HEK293T (cell line): ENCODE measurements at regions not wholly inside any gene's neighbourhood (a gene's known extent, or its start where the extent isn't known, plus 50 kb on each side); places are given as distances from the start of the nearest gene placed in this dataset.

Experiments used
- CTCF ChIA-PET: fragments of 350-600 bp; formaldehyde crosslinking; extraction: SDS; loops from one replicate; lab custom pipeline; 2021; ENCODE audit warnings: antibody characterized with exemption, inconsistent platforms; lab: Yijun Ruan, JAX
- POLR2A ChIA-PET: fragments of 350-600 bp; formaldehyde crosslinking; extraction: SDS; loops from one replicate; lab custom pipeline; 2020; ENCODE audit warnings: antibody characterized with exemption, inconsistent platforms; lab: Yijun Ruan, JAX
- DNase-seq: peaks from one replicate; pipeline ENCODE4 v3.0.0; 2012; ENCODE audit warnings: mixed read lengths; ENCODE audit errors: extremely low spot score
- ARNT ChIP-seq: fragments of 450-650 bp; IDR thresholded peaks from 2 replicates; pipeline ENCODE4 v1.6.1; 2017; ENCODE audit warnings: mild to moderate bottlenecking
- BHLHE40 ChIP-seq: fragments of 450-650 bp; IDR thresholded peaks from 2 replicates; pipeline ENCODE4 v1.6.1; 2016; ENCODE audit warnings: mild to moderate bottlenecking, moderate library complexity, borderline replicate concordance
- CTBP1 ChIP-seq: fragments of 450-650 bp; IDR thresholded peaks from 2 replicates; pipeline ENCODE4 v1.6.1; 2016; ENCODE audit warnings: borderline replicate concordance
- ELF4 ChIP-seq: fragments of 450-650 bp; IDR thresholded peaks from 2 replicates; pipeline ENCODE4 v1.6.1; 2017; ENCODE audit warnings: antibody characterized with exemption
- FOXA1 ChIP-seq: fragments of 450-650 bp; IDR thresholded peaks from 2 replicates; pipeline ENCODE4 v1.6.1; 2016; ENCODE audit warnings: mild to moderate bottlenecking
- FOXK2 ChIP-seq: fragments of 450-650 bp; IDR thresholded peaks from 2 replicates; pipeline ENCODE4 v1.6.1; 2016; ENCODE audit warnings: mild to moderate bottlenecking
- FOXM1 ChIP-seq: fragments of 450-650 bp; IDR thresholded peaks from 2 replicates; pipeline ENCODE4 v1.6.1; 2017; ENCODE audit warnings: mild to moderate bottlenecking, borderline replicate concordance
- HDGF ChIP-seq: fragments of 450-650 bp; IDR thresholded peaks from 2 replicates; pipeline ENCODE4 v1.6.1; 2017; ENCODE audit warnings: antibody characterized with exemption, borderline replicate concordance
- L3MBTL2 ChIP-seq: fragments of 450-650 bp; conservative IDR thresholded peaks from 2 replicates; pipeline ENCODE4 v1.6.1; 2016; ENCODE audit warnings: mild to moderate bottlenecking
- LEF1 ChIP-seq: fragments of 450-650 bp; IDR thresholded peaks from 2 replicates; pipeline ENCODE4 v1.6.1; 2017; ENCODE audit warnings: mild to moderate bottlenecking, borderline replicate concordance
- NFRKB ChIP-seq: fragments of 450-650 bp; IDR thresholded peaks from 2 replicates; pipeline ENCODE4 v1.6.1; 2016; ENCODE audit warnings: mild to moderate bottlenecking, moderate library complexity
- SP1 ChIP-seq: fragments of 450-650 bp; IDR thresholded peaks from 2 replicates; pipeline ENCODE4 v1.6.1; 2017
- SUZ12 ChIP-seq: fragments of 450-650 bp; IDR thresholded peaks from 2 replicates; pipeline ENCODE4 v1.6.1; 2016; ENCODE audit warnings: mild to moderate bottlenecking
- TARDBP ChIP-seq: fragments of 450-650 bp; IDR thresholded peaks from 2 replicates; pipeline ENCODE4 v1.6.1; 2016
- ZNF384 ChIP-seq: fragments of 450-650 bp; IDR thresholded peaks from 2 replicates; pipeline ENCODE4 v1.6.1; 2016
- TF ChIP-seq, protein P1 (sequence below): fragments of 450-650 bp; IDR thresholded peaks from 2 replicates; pipeline ENCODE4 v1.6.1; 2016

DNA sequence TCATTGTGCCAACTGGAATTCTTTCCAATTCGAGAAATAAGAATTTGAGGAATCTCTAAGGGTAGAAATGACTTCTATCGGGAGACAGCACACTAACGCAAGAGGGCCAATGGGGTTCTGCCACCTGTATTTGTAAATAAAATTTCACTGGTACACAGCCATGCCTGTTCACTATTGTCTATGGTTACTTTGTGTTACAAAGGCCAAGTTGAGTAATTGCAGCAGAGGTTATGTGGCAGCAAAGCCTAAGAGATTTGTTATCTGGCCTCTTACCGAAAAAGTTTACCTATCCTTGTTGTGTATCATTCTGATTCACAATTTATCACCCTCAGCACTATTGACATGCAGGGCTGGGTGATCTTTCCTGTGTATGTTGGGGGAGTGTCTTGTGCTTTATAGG lies 278.0 kb downstream of the KLF5 start:
- no peak for DNase-seq
- ChIA-PET POLR2A (no interaction called here), CTCF (no interaction called here)

GRCh38 chr13:73335944-73336343 lies 277.1 kb downstream of the KLF5 start:
- POLR2A ChIA-PET, result no interaction called here
- no peak for DNase-seq
- CTCF ChIA-PET, result no interaction called here
- no peak for TF ChIP-seq FOXM1
- no peak for TF ChIP-seq ARNT
- TF ChIP-seq BHLHE40, result no peak
- TF ChIP-seq SP1, result no peak

More for the DNA sequence above, 278.0 kb downstream of the KLF5 start:
- TF ChIP-seq FOXA1, result no peak
- TF ChIP-seq L3MBTL2, result no peak
- TF ChIP-seq ELF4, result no peak

GRCh38 chr13:73335210-73335609 lies 276.4 kb downstream of the KLF5 start:
- no peak for DNase-seq
- no peak for TF ChIP-seq ZNF384
- TF ChIP-seq, protein P1, sequence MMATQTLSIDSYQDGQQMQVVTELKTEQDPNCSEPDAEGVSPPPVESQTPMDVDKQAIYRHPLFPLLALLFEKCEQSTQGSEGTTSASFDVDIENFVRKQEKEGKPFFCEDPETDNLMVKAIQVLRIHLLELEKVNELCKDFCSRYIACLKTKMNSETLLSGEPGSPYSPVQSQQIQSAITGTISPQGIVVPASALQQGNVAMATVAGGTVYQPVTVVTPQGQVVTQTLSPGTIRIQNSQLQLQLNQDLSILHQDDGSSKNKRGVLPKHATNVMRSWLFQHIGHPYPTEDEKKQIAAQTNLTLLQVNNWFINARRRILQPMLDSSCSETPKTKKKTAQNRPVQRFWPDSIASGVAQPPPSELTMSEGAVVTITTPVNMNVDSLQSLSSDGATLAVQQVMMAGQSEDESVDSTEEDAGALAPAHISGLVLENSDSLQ, result no peak
- TF ChIP-seq FOXK2, result no peak
- TF ChIP-seq SUZ12, result no peak
- no peak for TF ChIP-seq HDGF
- no peak for TF ChIP-seq L3MBTL2
- TF ChIP-seq ELF4, result no peak
- TF ChIP-seq FOXA1, result no peak
- no peak for TF ChIP-seq NFRKB
- no peak for TF ChIP-seq SP1
- no peak for TF ChIP-seq BHLHE40
- no peak for TF ChIP-seq ARNT
- no peak for TF ChIP-seq FOXM1
- no peak for TF ChIP-seq LEF1
- TF ChIP-seq CTBP1, result no peak
- no peak for TF ChIP-seq TARDBP
- POLR2A ChIA-PET, result no interaction called here
- CTCF ChIA-PET, result no interaction called here

DNA sequence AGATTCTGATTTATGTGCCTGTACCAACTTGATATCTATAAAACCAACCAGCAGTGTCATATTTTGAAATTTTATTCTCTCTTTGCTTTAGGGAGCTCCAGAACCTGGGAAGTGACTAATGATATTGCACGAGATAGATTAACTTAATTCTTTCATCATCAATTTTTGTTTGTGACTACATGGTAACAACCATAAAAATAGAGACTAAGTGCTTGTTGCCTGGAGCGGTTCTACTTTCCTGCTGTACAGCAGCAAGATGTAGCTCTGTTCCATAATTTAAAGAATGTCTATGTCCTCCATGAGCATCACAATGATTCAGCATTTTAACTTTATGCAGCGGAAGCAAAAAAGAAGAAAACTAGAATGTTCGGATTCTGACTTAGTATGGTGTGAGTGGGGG lies 275.6 kb downstream of the KLF5 start:
- TF ChIP-seq, protein P1, result no peak
- no peak for TF ChIP-seq HDGF
- TF ChIP-seq SP1, result no peak
- no peak for TF ChIP-seq BHLHE40
- TF ChIP-seq ELF4, result no peak
- TF ChIP-seq SUZ12, result no peak
- no peak for TF ChIP-seq L3MBTL2
- no peak for TF ChIP-seq FOXM1
- TF ChIP-seq ARNT, result no peak
- TF ChIP-seq LEF1, result no peak
- TF ChIP-seq CTBP1, result no peak
- CTCF ChIA-PET, result interaction anchor here (0.6 to 0.8 kb wide), 2 partner anchors 18 to 34 kb away, joined by 3 to 4 read pairs; no protein-coding TSS in a partner anchor
- DNase-seq, result no peak
- POLR2A ChIA-PET, result no interaction called here

DNA sequence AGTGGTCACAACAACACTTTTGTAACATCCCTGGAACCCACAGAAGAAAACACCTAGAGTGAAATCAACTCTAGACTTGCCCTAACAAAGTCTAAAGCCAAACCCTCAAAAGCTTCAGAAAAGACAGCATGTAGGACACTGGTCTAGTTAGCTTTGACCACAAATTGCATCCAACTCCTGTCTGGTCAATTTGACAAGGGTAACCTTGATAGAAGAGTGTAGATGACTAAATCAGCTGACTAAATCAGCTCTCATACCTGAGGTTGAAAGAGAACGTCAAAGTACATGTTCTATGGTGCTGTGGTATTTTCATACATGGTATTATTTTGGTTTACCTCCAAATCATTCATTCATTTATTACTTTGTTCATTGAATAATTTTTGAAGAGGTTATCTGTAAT lies 272.8 kb downstream of the KLF5 start:
- ChIA-PET CTCF (no interaction called here), POLR2A (no interaction called here)
- TF ChIP-seq HDGF, result no peak
- TF ChIP-seq CTBP1, result no peak
- no peak for TF ChIP-seq L3MBTL2
- no peak for TF ChIP-seq ARNT
- TF ChIP-seq NFRKB, result no peak

GRCh38 chr13:73329355-73329754 lies 270.6 kb downstream of the KLF5 start:
- ChIA-PET POLR2A (no interaction called here), CTCF (no interaction called here)
- no peak for DNase-seq
- TF ChIP-seq ZNF384, result no peak
- no peak for TF ChIP-seq SP1
- TF ChIP-seq LEF1, result no peak
- no peak for TF ChIP-seq TARDBP
- TF ChIP-seq SUZ12, result no peak
- TF ChIP-seq FOXA1, result no peak
- no peak for TF ChIP-seq L3MBTL2
- TF ChIP-seq ELF4, result no peak
- TF ChIP-seq FOXK2, result no peak

More for the DNA sequence above, 272.8 kb downstream of the KLF5 start:
- DNase-seq, result no peak

DNA sequence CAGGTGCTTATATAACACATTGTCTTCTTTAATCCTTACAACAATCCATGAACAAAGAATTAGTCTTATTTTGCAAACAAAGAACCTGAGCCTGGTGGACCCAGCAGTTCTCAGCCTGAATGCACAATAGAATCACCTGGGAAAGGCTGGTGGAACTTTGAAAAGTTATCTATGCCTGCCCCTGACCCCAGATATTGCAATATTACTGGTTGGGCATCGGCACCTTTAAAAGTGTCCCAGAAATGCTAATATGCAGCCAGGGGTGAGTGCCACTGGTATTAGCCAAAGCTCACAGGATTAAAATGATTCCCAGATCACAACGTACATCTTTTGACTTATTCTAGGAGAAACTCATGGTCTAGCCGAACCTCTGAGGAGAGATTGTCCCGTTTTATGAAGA lies 268.8 kb downstream of the KLF5 start:
- DNase-seq, result no peak
- TF ChIP-seq CTBP1 (no peak), ARNT (no peak), BHLHE40 (no peak), SUZ12 (no peak), NFRKB (no peak), HDGF (no peak), FOXA1 (no peak), ZNF384 (no peak), FOXM1 (no peak), SP1 (no peak)
- ChIA-PET POLR2A (no interaction called here), CTCF (no interaction called here)
